ENCODE measurements at regions not wholly inside any gene's neighbourhood (a gene's known extent, or its start where the extent isn't known, plus 50 kb on each side); places are given as distances from the start of the nearest gene placed in this dataset.

DNA sequence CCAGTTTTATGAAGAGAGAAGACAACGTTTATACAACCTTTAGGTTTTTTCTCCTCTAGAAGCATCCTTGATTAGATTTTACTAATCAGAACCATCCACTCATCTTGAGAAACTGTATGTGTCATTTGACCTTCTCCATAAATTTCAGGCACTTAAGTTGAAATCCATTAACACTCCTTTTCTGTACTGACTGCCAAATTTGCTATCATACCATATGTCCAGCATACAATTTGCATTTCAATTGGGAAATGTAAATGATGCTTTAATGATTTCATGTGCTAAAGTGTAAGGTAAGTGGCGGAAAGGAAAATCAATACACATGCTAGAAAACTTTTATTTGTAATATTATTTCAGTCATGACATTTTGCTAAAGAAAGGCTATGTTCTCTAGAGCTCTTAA lies 731.6 kb downstream of the GBE1 start:
- Histone ChIP-seq H3K4me1 (ENCODE audit: insufficient read depth) (no peaks in the 10 kb centered on the region), H3K27me3 (no peaks in the 10 kb centered on the region), H3K36me3 (no peaks in the 10 kb centered on the region), H3K9me3 (no peaks in the 10 kb centered on the region), H3K4me3 (no peak overlapping the region), H3K27ac (no peak overlapping the region)
- intact Hi-C loops (cut with DNase I), result no loop called here
- no peak for DNase-seq
- WGBS, 3 donors, result 44 to 48% (median 47%) methylated on average over 2 of the region's 2 CpGs
- TF ChIP-seq POLR2A (IDR thresholded peaks at IDR 0.05) (no peak), CTCF (IDR thresholded peaks at IDR 0.05) (no peak), EP300 (IDR thresholded peaks at IDR 0.05) (no peak)

- no peak overlapping the region for H3K27ac ChIP-seq
- no peaks in the 10 kb centered on the region for H3K9me3 ChIP-seq
- DNase-seq, result no peak
- TF ChIP-seq EP300 (IDR thresholded peaks at IDR 0.05) (no peak), CTCF (IDR thresholded peaks at IDR 0.05) (no peak), POLR2A (IDR thresholded peaks at IDR 0.05) (no peak)
- H3K27me3 ChIP-seq, result no peaks in the 10 kb centered on the region
- WGBS, 3 donors, result 93 to 96% (median 95%) methylated on average over 1 of the region's 1 CpG
- H3K4me3 ChIP-seq, result no peak overlapping the region
- intact Hi-C loops (cut with DNase I), result no loop called here
- H3K36me3 ChIP-seq, result no peaks in the 10 kb centered on the region
- H3K4me1 ChIP-seq (ENCODE audit: insufficient read depth), result no peaks in the 10 kb centered on the region
Measured at GRCh38 chr3:81027344-81027743, 734.1 kb downstream of the GBE1 start.

DNA sequence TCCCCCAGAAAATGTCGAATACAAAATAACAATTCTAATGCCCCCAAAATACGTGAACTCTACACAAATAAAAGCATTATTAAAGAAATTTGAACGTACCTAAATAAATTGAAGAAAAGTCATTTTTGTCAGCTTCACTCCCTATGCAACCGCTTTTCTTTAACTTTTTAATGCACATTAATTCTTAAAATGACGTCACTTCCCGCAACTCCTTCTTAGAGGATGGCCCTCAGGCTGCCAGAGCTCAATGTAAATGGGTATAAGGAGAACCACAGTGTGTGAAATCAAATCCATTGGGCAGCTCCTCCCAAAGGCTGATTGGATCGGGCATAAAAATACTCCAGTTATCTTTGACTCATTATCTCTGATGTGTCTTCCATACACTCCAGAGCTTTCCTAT lies 736.9 kb downstream of the GBE1 start:
- Histone ChIP-seq H3K4me3 (no peak overlapping the region), H3K9me3 (no peaks in the 10 kb centered on the region), H3K4me1 (ENCODE audit: insufficient read depth) (no peaks in the 10 kb centered on the region), H3K27ac (no peak overlapping the region), H3K36me3 (no peaks in the 10 kb centered on the region), H3K27me3 (no peaks in the 10 kb centered on the region)
- no peak for DNase-seq
- no peak for TF ChIP-seq EP300 (IDR thresholded peaks at IDR 0.05)
- TF ChIP-seq CTCF (IDR thresholded peaks at IDR 0.05), result no peak
- TF ChIP-seq POLR2A (IDR thresholded peaks at IDR 0.05), result no peak
- WGBS, 3 donors, result 77 to 87% (median 84%) methylated on average over 7 of the region's 7 CpGs
- intact Hi-C loops (cut with DNase I), result no loop called here

- no peaks in the 10 kb centered on the region for H3K36me3 ChIP-seq
- WGBS, 3 donors, result 68 to 71% (median 69%) methylated on average over 3 of the region's 3 CpGs
- intact Hi-C loops (cut with DNase I), result no loop called here
Measured at GRCh38 chr3:81022339-81022738, 739.1 kb downstream of the GBE1 start.

More at GRCh38 chr3:81022339-81022738, 739.1 kb downstream of the GBE1 start:
- no peak for DNase-seq
- Histone ChIP-seq H3K27ac (no peak overlapping the region), H3K4me3 (no peak overlapping the region), H3K27me3 (no peaks in the 10 kb centered on the region), H3K4me1 (ENCODE audit: insufficient read depth) (no peaks in the 10 kb centered on the region), H3K9me3 (no peaks in the 10 kb centered on the region)
- TF ChIP-seq POLR2A (IDR thresholded peaks at IDR 0.05), result no peak
- no peak for TF ChIP-seq CTCF (IDR thresholded peaks at IDR 0.05)
- no peak for TF ChIP-seq EP300 (IDR thresholded peaks at IDR 0.05)

All from ovary (tissue), 7 donors.